ENCODE measurements at regions not wholly inside any gene's neighbourhood (a gene's known extent, or its start where the extent isn't known, plus 50 kb on each side); places are given as distances from the start of the nearest gene placed in this dataset.

- TF ChIP-seq CTCF (IDR thresholded peaks at IDR 0.05; ENCODE audit: low read depth, low read length, missing control alignments): no peak
- no peak overlapping the region for H3K4me3 ChIP-seq (ENCODE audit: low read depth, low read length)
- no peak for DNase-seq (ENCODE audit: low read depth)
These were observed 991.6 kb downstream of the BRD1 start for GRCh38 chr22:48835857-48836672.

GRCh38 chr22:48835364-48835763 lies 992.3 kb downstream of the BRD1 start:
- no peak for TF ChIP-seq CTCF (IDR thresholded peaks at IDR 0.05; ENCODE audit: low read depth, low read length, missing control alignments)
- no peak for DNase-seq (ENCODE audit: low read depth)
- H3K4me3 ChIP-seq (ENCODE audit: low read depth, low read length): no peak overlapping the region

- no peak for DNase-seq (ENCODE audit: low read depth)
- TF ChIP-seq CTCF (IDR thresholded peaks at IDR 0.05; ENCODE audit: low read depth, low read length, missing control alignments): no peak
- H3K4me3 ChIP-seq (ENCODE audit: low read depth, low read length): no peak overlapping the region
These were observed 993.3 kb downstream of the BRD1 start for GRCh38 chr22:48834404-48834803.

DNA sequence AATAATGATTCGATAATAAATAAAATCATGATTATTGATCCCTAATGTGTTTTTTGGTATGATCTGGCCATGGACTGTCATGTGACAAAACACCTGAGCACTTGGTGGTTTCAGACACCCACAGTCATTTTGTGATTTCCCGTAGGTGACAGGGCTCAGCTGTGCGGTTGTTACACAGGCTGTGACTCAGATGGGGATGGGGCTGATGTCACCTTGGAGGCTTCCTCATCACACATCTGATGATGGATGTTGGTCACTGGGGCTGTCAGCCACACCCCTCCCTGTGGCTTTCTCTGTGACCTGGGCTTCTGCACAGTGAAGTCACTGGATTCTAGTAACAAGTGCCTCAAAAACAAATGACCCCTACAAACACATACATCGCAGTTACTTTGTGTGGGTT lies 995.1 kb downstream of the BRD1 start:
- no peak for TF ChIP-seq CTCF (IDR thresholded peaks at IDR 0.05; ENCODE audit: low read depth, low read length, missing control alignments)
- DNase-seq (ENCODE audit: low read depth): no peak
- H3K4me3 ChIP-seq (ENCODE audit: low read depth, low read length): no peak overlapping the region

GRCh38 chr22:48829908-48830307 lies 997.8 kb downstream of the BRD1 start:
- no peak for TF ChIP-seq CTCF (IDR thresholded peaks at IDR 0.05; ENCODE audit: low read depth, low read length, missing control alignments)
- no peak for DNase-seq (ENCODE audit: low read depth)
- H3K4me3 ChIP-seq (ENCODE audit: low read depth, low read length): no peak overlapping the region

DNA sequence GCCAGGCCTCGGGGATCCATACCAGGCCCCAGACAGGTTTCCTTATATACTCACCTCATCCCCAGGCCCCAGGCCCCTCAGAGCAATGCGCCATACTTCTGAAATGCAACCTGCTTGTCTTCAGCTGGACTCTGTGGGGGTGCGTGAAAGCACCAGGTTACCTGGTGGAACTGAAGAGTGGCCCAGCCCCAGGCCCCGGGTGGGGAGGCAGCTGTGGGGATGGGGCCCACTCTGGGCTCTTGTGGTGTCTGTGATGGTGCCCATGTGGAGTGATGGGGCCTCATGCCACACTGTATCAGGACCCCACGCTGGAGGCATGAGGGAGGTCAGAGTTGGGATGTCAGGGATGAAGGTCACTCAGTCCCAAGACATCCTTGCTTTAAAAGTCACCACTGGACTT lies 999.0 kb downstream of the BRD1 start:
- TF ChIP-seq CTCF (IDR thresholded peaks at IDR 0.05; ENCODE audit: low read depth, low read length, missing control alignments): no peak
- H3K4me3 ChIP-seq (ENCODE audit: low read depth, low read length): no peak overlapping the region
- DNase-seq (ENCODE audit: low read depth): no peak
